ENCODE measurements at regions not wholly inside any gene's neighbourhood (a gene's known extent, or its start where the extent isn't known, plus 50 kb on each side); places are given as distances from the start of the nearest gene placed in this dataset.

DNA sequence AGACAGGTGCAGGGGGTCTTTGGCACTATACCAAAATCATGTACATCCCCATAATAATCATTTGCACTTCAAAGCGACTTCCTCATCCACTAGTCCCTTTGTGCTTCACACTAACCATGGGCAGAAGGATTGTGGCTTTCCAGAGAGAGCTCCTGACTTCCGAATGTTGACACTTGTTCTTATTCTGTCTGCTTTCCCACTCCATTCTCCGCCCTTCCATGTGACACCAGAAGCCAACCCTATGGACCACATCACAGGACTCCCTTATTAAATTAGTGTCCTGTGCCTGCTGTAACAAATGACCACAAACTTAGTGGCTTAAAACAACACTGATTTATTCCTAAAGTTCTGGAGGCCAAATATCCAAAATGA is 91.6 kb downstream of the CMC2 start:
- TF ChIP-seq CTCF (IDR thresholded peaks at IDR 0.05; ENCODE audit: unreplicated experiment): no peak
- H3K27me3 Mint-ChIP-seq (ENCODE audit: unreplicated experiment): peaks cover 59% of the 10 kb centered on the region
- CTCF ChIA-PET: interaction anchor here (0.6 kb wide), 1 partner anchor 78 kb away, joined by 3 read pairs; no protein-coding TSS in a partner anchor
- DNase-seq: no peak
- H3K4me1 Mint-ChIP-seq (ENCODE audit: low read depth, unreplicated experiment): no peaks in the 10 kb centered on the region
- H3K36me3 Mint-ChIP-seq (ENCODE audit: insufficient read depth, unreplicated experiment): no peaks in the 10 kb centered on the region
- BruUV-seq (replicated peaks): no TSS peak
- intact Hi-C loops (cut with micrococcal nuclease; ENCODE audit: unreplicated experiment): no loop called here
- H3K4me3 Mint-ChIP-seq (ENCODE audit: low read depth, unreplicated experiment): no peak overlapping the region
- H3K27ac Mint-ChIP-seq (ENCODE audit: unreplicated experiment): no peak overlapping the region
- peaks cover 6% of the 10 kb centered on the region for H3K9me3 Mint-ChIP-seq (ENCODE audit: low read depth, unreplicated experiment)

GRCh38 chr16:80914379-80915078 is 92.2 kb downstream of the CMC2 start:
- no peaks in the 10 kb centered on the region for H3K4me1 Mint-ChIP-seq (ENCODE audit: low read depth, unreplicated experiment)
- H3K9me3 Mint-ChIP-seq (ENCODE audit: low read depth, unreplicated experiment): peaks cover 1% of the 10 kb centered on the region
- no TSS peak for BruUV-seq (replicated peaks)
- CTCF ChIA-PET: interaction anchor here (0.6 kb wide), 1 partner anchor 78 kb away, joined by 3 read pairs; no protein-coding TSS in a partner anchor
- intact Hi-C loops (cut with micrococcal nuclease; ENCODE audit: unreplicated experiment): no loop called here
- DNase-seq: no peak
- no peak for TF ChIP-seq CTCF (IDR thresholded peaks at IDR 0.05; ENCODE audit: unreplicated experiment)
- no peaks in the 10 kb centered on the region for H3K36me3 Mint-ChIP-seq (ENCODE audit: insufficient read depth, unreplicated experiment)
- H3K27ac Mint-ChIP-seq (ENCODE audit: unreplicated experiment): no peak overlapping the region
- no peak overlapping the region for H3K4me3 Mint-ChIP-seq (ENCODE audit: low read depth, unreplicated experiment)
- peaks cover 59% of the 10 kb centered on the region for H3K27me3 Mint-ChIP-seq (ENCODE audit: unreplicated experiment)

GRCh38 chr16:80913397-80913796 is 93.3 kb downstream of the CMC2 start:
- Mint-ChIP-seq H3K27ac (ENCODE audit: unreplicated experiment) (no peak overlapping the region), H3K27me3 (ENCODE audit: unreplicated experiment) (peaks cover 57% of the 10 kb centered on the region), H3K4me1 (ENCODE audit: low read depth, unreplicated experiment) (no peaks in the 10 kb centered on the region), H3K36me3 (ENCODE audit: insufficient read depth, unreplicated experiment) (no peaks in the 10 kb centered on the region), H3K4me3 (ENCODE audit: low read depth, unreplicated experiment) (no peak overlapping the region), H3K9me3 (ENCODE audit: low read depth, unreplicated experiment) (no peaks in the 10 kb centered on the region)
- TF ChIP-seq CTCF (IDR thresholded peaks at IDR 0.05; ENCODE audit: unreplicated experiment): no peak
- BruUV-seq (replicated peaks): no TSS peak
- DNase-seq: no peak
- CTCF ChIA-PET: no interaction called here
- intact Hi-C loops (cut with micrococcal nuclease; ENCODE audit: unreplicated experiment): no loop called here

DNA sequence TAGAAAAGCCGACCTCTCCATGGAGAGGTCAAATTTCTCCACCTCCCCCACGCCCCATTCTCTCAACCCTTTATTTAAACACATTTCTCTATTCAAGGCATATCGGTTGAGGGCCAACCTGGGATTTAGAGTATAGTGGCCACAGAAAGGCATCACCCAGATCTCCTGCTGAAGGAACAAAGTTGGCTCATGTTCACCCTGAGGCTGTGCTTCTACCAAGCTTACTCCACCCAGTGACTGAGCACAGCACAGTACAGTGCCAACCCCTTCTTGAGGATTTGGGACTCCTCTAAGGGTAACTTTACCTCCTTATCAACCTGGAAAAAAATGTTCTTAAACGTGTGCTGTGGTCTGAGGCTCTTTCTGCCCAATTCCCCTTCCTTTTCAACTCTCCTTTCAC is 94.0 kb downstream of the CMC2 start:
- Mint-ChIP-seq H3K9me3 (ENCODE audit: low read depth, unreplicated experiment) (no peaks in the 10 kb centered on the region), H3K4me3 (ENCODE audit: low read depth, unreplicated experiment) (no peak overlapping the region), H3K27me3 (ENCODE audit: unreplicated experiment) (peaks cover 49% of the 10 kb centered on the region), H3K27ac (ENCODE audit: unreplicated experiment) (no peak overlapping the region), H3K36me3 (ENCODE audit: insufficient read depth, unreplicated experiment) (no peaks in the 10 kb centered on the region), H3K4me1 (ENCODE audit: low read depth, unreplicated experiment) (no peaks in the 10 kb centered on the region)
- intact Hi-C loops (cut with micrococcal nuclease; ENCODE audit: unreplicated experiment): no loop called here
- no TSS peak for BruUV-seq (replicated peaks)
- no peak for DNase-seq
- CTCF ChIA-PET: no interaction called here
- TF ChIP-seq CTCF (IDR thresholded peaks at IDR 0.05; ENCODE audit: unreplicated experiment): no peak
